Activated CD8-positive, alpha-beta memory T cell treated with anti-CD3 and anti-CD28 coated beads, Interleukin-2, amount 50 U/mL, for 4 hours (primary cell): ENCODE measurements at regions not wholly inside any gene's neighbourhood (a gene's known extent, or its start where the extent isn't known, plus 50 kb on each side); places are given as distances from the start of the nearest gene placed in this dataset.

Experiments used
- DNase-seq: peaks from one replicate; pipeline ENCODE4 v3.0.0-alpha.2; 2020

DNA sequence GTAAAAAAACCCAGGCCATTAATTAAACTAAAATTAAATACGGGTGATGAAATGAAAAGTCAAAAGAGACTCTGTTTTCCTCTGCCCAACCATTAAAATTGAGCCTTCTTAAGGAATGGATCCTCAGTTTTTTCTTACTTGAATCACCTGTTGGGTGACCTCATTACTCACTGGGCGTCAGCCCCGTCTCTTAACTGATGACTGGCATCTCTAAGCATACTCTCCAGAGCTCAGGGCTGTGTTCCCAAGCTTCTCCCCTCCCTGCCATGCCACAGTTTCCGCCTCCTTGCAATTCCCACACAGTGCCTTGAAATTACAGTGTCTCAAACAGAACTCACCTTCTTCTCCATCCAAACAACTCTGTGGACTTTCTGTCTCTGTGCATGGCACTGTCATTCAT lies 421.1 kb upstream of the CELF4 start:
- no peak for DNase-seq

DNA sequence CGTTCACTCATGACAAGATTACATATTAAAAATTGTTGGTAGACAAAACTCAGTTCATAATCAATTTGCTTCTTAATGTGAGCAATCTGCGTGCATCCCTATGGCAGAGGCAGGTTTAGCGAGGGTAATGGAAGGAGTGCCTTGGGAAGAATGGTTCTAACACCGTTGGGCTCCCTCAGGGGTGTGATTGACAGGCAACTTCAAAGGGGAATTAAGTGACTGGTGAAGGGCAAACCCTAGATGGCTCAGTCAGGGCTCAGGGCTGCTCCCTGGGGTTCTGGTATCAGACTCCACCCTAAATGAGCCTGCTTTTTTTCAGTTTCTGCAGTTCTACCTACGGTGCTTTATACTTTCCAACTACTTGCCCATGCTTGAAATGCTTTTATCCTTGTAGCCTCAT lies 419.5 kb upstream of the CELF4 start:
- DNase-seq = no peak

DNA sequence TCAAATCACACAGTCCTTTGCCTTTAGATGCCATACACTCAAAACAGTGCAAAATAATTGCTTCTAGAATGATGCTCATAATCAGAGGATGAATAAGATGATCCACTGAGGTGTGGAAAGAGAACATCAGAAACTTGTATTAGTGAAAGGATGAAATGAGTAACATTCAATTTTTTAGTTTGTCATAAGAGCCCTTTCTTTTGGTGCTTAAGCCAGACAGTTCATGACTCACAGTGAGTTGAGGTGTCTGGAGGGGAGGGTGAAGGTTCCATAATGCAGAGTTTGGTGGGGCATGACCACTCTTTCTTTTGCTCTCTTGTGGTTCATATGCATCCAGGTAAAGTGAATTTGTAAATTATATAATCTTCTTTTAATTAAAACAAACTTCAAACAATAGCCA lies 415.0 kb upstream of the CELF4 start:
- no peak for DNase-seq

DNA sequence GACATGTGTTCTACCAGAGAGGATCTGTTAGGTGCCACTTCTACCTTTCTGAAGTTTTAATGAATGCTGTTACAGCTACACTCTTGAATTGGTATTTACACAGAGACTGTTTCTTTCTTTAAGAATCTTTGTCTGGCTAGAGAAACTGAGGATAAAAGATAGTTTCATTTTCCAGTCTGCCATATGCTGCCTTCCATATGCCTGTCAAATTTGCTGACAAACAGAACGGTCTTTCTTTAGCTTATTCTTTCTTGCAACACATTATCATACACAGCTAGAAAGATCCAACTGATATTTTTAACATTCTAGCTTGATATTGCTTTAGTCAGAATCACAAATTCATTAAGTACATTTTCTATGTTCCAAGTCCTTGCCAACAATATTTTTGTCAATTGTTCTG lies 409.8 kb upstream of the CELF4 start:
- DNase-seq = no peak

DNA sequence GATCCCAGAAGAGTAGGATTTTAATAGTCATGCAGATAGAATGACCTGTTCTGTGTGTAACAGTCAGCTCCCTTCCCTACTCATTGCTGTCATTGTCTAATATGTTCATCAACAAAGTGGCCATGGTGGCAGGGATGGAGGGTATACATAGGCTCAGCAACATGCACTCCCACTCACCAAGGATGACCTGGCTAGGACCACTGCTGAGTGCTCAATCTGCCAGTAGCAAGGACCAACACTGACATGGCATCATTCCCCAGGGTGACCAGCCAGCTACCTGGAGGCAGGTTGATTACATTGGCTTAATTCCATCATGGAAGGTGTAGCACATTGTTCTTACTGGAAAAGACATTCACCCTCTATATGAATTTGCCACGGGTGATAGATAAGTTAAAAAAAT lies 401.7 kb upstream of the CELF4 start:
- DNase-seq = no peak

DNA sequence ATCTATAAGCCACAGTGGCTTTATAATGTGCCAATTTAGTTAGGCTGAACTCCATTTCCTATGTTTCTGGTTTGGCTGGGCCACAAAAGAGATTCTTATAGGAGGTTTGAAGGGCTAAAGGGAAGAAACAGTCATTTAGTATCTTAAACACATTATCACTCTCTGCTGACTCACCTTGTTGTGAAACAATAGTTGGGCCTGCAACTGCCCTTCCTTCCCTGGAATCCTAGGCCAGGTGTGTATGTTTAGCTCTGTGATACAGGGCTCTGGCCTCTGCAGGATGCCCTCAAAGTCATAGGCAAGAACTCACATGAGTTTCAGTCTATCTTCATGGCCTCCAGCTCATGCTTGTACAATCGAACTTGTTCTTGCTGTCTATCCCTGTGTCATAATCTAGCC lies 400.0 kb upstream of the CELF4 start:
- DNase-seq = no peak

DNA sequence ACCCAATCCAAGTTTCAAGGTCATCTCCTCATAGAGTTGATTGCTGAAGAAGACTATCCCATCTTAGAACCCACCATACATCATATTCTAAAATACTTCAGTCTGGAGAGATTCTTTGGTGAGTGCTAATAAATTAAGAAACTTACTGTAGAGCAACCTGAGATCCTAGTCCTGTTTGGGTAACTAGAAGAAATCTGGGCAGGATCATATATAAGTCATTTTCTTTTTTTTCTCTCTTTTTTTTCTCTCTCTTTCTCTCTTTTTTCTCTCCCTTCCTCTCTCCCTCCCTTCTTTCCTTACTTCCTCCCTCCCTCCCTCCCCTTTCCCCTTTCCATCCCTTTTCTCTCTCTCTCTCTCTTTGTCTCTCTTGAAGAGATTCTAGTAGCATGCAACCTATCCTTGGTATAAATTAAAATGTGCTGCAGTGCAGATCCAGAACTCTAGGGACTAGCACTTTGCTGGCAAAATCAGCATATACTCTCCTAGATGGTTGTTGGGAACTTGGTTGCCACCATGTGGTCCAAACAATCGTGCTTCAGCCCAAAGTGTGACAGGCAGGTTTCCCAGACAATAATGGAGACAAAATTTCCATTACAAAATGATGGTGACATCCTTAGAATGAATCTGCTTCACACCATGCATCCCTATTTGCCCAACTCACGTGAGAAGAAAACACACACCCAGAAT lies 399.4 kb upstream of the CELF4 start:
- DNase-seq = no peak

DNA sequence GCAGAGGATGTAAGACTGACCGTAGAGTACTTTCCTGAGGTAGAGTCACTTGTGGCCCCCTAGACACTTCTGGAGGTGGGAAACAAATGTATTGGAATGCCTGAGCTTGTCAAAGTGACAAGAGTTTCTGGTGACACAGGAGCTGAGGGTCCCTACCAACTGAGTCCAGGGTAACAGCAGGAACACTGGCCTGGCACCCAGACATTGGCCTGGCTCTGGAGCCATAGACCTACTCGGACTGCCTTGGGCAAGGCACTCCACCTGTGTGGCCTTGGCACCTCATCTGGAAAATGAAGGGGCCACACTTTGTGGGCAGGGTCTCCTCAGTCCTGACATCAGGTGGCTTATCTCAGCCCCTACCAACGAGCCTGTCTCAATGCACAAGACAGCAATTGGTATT lies 398.2 kb upstream of the CELF4 start:
- DNase-seq = no peak

DNA sequence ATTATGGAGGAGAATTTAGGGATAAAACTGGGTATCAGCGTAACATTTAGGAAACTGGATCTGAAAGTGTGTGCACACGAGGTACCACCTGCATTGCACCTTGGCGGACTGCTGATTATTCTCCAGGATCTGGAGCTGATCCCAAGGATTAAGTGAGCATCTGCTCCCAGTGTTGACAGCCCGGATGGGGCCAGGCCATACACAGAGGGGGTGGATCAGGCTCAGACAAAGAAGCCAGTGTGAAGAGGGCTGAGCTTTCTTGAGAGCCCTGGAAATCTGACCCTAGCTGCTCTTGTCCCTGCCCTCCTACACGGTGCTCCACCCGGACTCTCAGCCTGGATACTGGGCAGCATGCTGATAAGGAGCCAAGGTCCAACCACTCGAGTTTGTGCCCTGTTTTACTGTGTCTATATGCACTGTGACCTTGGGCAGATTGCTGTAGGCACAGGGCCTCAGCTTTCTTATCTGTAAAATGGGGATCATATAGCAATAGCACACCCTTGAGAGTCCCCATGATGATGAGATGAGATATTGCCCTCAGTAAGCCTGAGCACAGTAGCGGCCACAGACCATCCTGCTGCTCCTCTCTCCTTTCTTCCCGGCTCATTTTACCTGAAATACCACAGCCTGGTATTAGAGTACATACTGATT lies 396.8 kb upstream of the CELF4 start:
- DNase-seq = no peak

DNA sequence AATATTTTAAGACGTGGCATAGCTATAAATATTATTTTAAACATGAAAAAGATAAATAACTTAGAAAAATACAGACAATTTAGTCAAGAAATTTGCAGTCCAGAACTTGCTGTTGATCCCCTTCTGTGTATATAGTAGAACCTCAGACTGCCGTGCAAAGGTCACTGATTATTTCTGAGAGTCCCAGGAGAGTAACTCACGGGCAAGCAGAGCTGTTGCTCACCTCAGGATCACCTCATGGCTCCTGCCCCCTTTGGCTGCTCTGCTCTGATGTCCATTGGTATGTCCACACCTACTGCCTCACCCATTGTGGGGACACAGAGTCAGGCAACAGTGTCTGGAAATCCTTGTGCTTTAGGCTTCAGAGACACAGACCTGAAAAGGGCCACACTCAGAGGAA lies 392.9 kb upstream of the CELF4 start:
- DNase-seq = no peak

DNA sequence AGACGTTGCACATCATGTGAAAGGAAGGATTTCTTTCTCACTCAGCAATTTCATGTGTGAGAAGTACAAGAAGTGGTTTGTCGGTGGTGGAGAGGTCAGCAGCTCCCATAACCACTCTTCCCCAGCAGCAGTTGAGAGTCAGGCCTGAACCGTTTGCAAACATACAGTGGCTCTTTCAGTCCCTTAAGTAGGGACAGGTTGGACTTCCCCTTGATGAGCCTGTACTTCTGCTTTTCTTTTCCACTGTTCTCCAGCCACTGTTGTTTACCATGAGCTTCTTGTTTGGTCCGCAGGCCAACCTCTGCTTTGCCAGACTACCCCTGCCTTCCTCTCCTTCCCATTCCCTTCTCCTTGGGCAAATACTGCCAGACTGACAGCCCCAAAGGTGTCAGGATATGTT lies 391.3 kb upstream of the CELF4 start:
- no peak for DNase-seq

DNA sequence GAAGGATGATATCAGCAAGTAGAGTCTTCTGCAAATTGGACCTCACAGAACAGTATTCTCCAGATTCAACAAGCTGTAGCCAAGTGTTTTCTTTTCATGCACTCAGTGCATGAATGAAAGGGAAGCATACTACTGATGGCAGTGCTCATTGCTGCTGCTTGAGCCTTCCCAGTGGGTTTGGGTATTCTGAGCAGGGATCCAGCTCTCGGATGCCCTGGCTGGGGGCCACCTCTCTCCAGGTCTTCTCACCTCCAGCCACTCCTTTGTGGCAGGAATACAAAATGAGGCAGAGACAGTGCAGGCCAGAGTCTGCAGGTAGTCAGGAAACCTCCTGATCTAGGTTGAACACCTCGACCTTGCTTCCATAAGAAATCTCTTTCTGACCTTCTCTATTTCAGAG lies 390.4 kb upstream of the CELF4 start:
- DNase-seq = no peak

DNA sequence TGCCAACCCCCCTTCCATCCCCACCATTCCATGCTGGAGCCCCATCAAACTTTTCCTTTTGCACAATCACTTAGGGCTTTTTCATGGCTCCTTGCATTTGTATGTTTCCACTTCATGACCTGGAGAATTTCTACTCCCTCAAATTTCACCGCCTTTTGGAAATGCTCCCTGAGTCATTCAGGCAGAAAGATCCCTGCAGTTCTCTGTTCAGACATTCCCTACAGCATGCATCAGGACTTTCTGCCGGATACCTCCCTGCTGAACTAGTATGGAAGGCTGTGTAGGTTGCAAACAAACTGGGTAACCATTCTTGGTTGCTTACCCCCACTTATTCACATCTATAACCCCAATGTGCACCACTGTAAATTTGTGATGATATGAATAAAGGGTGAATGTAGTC lies 389.6 kb upstream of the CELF4 start:
- no peak for DNase-seq

DNA sequence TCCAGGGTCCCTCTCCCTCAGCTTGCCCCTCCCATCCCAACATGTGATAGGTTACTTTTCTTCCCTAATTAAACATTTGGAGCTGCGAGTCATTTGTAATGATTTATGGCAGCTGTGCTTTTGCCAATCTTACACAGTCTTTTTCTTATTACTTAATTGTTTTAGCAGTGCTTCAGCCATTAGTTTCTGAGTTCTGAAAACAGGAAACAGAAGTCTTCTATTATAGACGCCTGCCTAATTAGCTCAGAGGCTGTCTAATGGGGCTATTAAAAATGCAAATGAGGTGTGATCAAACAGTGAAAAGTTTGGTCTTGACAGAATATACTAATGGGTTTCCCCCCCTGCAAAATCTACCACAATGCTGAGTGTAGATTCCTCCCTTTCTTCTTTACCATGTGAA lies 388.3 kb upstream of the CELF4 start:
- no peak for DNase-seq

DNA sequence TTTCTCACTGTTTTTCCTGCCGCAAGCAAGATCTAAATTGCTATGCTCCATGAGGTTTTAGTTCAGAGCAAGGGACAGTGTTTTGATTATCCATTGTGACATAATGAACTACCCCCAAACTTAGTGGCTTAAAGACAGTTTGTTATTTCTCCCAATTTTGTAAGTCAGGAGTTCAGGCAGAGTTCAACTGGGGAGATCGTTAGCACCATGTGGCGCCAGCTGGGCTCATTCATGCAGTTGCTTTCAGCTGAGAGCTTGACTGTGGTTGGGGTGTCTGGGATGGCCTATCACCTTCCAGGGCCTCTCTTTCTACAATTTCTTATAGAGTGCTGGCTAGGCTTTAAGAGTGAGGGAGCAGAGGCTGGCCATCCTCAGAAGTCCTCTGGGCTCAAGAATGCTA lies 382.9 kb upstream of the CELF4 start:
- DNase-seq = no peak

DNA sequence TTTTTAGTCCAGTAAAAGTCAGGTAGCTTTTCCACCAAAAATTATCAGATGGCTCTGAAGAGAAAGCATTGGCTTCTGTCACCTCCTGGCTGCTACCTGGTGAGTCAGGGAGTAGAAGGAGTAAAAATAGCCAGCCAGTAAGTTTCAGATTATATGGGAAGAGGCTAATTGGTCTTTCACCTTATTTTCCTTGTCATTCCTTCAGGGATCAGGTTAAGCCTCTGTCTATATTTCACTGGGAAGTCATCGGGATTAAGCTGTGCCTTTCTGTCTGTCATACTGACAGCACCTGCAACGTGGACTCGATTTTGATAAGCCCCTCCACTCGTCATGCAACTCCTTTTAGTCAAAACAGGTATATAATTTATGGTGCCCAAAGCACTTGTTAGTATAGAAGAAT lies 380.7 kb upstream of the CELF4 start:
- DNase-seq = no peak

DNA sequence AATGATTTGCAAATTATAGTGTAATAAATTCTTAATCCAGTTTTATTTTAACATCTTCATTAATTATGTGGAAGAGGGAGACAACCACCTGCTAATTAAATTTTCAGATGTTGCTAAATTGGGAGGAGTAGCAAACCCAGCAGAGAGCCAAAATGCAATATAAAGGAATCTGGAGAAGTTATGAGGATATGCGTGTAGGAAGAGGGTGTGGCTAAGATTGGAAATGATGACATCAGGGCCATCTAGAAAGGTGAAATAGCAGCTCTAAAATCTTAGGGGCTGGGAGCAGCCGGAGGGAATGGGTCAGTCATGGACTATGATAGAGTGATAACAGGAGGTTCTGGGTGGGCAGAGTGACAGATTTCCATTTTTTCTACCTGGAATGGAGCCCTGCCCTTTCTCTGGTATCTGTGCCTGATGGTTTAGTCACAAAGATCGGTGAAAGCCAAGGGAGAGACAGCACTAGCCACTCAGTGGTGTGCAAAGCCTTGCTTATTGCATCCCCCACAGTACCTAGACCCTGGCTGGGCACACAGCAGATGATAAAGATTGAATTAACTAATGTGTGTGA lies 379.2 kb upstream of the CELF4 start:
- DNase-seq = no peak

DNA sequence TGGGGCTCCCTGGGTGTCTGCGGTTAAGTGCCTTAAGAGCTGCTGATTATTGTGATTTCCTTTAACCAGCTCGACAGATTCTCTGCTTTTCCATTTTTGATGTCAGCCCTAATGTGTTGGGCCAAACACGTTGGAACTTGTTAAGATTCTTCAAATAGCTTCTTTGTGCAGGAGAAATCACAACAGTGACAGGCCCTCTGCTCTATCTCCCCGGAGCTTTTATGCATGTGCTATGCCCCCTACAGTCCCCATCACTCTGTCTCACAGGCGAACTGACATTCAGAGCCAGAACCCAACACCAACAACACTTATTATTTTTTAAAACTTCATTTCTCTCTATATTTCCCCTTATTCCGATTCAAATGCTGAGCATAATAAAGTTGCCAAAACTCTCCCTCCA lies 371.7 kb upstream of the CELF4 start:
- no peak for DNase-seq

DNA sequence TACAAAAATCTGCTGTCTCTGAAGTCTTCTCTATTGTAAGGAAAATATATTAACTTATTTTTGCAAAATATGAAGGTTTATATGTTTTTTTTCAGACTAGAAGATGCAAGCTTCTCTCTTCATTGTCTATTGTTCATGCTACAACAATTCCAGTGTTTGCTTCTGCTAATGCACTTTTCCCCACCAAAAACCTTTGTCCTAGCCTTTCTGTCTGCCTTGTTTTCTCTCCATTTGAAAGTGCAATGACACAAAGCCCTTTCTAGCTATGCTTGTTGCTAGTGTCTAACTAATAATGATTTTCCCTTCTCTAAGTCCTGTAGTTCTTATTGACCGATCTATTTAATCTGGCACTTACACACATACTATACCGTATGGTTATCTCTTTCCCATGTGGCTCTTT lies 369.5 kb upstream of the CELF4 start:
- no peak for DNase-seq

DNA sequence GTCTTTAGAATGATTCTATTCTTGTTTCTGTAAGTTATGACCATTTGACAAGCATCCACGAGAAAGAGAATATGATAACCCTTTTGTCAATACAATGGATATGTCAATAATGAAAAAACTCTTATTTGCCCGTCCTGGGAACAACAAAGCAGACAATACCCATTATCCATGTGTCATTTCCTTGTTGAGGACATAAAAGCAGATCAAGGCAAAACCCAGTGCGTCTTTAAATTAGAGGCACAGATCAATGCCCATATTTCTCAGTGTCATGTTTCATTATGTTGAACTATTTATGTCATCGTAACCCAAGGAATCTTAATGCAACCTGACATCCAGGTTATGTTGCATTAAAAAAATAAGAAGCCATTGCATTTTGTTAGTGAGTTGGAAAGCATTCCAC lies 365.0 kb upstream of the CELF4 start:
- no peak for DNase-seq

DNA sequence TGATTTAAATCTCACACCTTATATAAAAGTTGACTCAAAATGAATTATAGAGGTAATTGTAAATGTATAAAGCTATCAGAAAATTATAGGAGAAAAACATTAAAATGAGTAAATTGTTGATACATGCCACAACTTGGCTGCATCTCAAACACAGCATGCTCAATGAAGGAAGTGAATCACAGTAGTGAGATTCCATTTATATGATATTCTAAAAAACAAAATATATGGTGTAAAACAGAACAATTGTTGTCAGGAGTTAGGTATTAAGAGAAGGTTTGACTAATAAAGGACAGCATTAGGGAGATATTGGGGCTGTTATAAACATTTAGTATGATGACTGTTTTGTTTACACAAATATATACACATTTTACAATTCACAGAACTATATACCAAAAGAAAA lies 356.6 kb upstream of the CELF4 start:
- DNase-seq = no peak

DNA sequence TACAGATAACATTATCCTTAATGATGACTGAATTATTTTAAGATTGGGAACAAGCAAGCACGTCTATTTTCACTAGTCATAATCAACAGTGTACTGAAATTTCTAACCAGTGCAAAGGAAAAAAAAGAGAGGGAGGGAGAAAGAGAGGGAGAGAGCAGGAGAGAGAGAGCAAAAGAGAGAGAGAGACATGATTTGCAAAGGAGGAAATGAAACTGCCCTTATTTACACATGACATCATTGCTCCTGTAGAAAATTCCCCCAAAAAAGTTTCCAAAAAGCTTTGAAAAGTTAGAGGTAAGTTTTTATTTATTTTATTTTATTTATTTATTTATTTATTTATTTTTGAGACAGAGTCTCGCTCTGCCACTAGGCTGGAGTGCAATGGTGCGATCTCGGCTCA lies 355.3 kb upstream of the CELF4 start:
- no peak for DNase-seq

DNA sequence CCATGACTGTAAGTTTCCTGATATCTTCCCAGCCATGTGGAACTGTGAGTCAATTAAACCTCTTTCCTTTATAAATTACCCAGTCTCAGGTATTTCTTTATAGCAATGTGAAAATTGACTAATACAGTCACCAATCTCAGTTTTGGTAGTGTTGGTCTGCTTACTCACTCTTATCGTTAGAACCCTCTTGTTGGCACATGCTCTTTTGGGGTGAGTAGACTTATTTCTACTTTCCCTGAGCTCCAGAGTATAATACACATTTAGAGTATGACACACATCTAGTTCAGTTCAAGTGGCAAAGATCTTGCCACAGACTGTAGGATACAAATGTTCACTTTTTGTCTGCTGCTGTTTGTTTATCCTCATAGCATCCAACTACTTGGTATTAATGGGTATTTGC lies 347.5 kb upstream of the CELF4 start:
- no peak for DNase-seq

DNA sequence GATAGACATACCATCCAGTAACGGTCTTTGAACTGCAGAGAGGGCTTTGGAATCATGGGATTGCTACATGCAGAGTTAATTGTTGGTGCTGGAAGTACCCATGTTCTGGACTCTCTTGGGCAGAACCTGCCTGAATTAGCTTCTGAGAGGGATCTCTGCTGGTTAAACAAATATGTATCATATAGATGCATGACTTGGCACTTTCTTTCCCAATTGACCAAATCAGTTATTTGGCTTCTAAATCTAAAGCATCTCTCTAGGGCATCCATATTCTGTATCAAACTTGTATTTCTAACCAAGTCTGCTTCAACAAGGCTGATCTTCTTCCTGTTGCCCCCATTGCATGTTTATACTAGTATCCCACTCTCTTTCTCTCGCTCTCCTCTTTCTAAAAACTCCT lies 336.7 kb upstream of the CELF4 start:
- DNase-seq = no peak

DNA sequence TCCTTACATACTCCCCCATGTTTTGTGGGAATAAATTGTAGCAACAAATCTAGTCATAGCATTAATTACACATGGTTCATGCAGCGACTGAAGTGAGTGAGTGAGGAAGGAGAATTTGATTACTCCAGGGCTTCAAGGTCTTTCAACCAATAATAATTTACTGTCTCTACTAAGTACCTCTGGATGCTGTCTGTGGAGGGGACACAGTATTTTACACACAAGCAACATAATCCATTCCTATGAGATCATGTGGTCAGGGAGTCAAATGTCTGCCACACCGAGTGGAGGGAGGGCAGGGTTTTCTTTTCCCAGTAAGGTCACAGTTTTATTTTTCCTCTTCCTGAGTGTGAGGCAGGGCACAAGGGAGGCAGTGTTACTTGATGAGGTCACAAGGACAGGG lies 334.7 kb upstream of the CELF4 start:
- no peak for DNase-seq
